IMR-90 (cell line): ENCODE measurements at regions not wholly inside any gene's neighbourhood (a gene's known extent, or its start where the extent isn't known, plus 50 kb on each side); places are given as distances from the start of the nearest gene placed in this dataset.

Source experiments
- ATAC-seq: fragments of 200-7000 bp; cut with Tn5 transposase; 2 replicates; pipeline ENCODE4 v1.9.1; 2020; ENCODE audit warnings: low read depth, mild to moderate bottlenecking, moderate library complexity
- BruUV-seq: library from RNA; stranded (reverse); fragments of 400-500 nt; replicated peaks from 2 replicates; lab custom pipeline; 2021; lab: Mats Ljungman, UMichigan
- CTCF ChIA-PET: fragments of 300-600 bp; formaldehyde crosslinking; extraction: SDS; loops from one replicate; lab custom pipeline; 2021; ENCODE audit warnings: antibody characterized with exemption; lab: Yijun Ruan, JAX
- POLR2A ChIA-PET: fragments of 300-600 bp; sonication (Branson Sonifier 250); formaldehyde crosslinking; loops from one replicate; lab custom pipeline; 2022; ENCODE audit warnings: antibody characterized with exemption; ENCODE audit not compliant: unreplicated experiment; lab: Charles Lee
- DNase-seq: peaks from one replicate; pipeline ENCODE4 v3.0.0; 2013
- H2AFZ ChIP-seq: replicated peaks from 2 replicates; pipeline ENCODE3; 2013; ENCODE audit warnings: low read length, mild to moderate bottlenecking; ENCODE audit not compliant: poor library complexity
- H2AK5ac ChIP-seq: 2 replicates; pipeline ENCODE4 v1.6.1; 2013; ENCODE audit warnings: low read depth, low read length, inconsistent platforms
- H2AK9ac ChIP-seq: replicated peaks from 2 replicates; pipeline ENCODE3; 2013; ENCODE audit warnings: mild to moderate bottlenecking, low read depth, low read length, moderate library complexity; ENCODE audit not compliant: poor library complexity
- H2BK120ac ChIP-seq: 2 replicates; pipeline ENCODE4 v1.6.1; 2013; ENCODE audit warnings: low read depth, low read length, inconsistent platforms
- H2BK15ac ChIP-seq: 3 replicates; pipeline ENCODE4 v1.6.1; 2013; ENCODE audit warnings: low read depth, low read length, inconsistent platforms
- H2BK20ac ChIP-seq: 2 replicates; pipeline ENCODE4 v1.6.1; 2013; ENCODE audit warnings: low read depth, mild to moderate bottlenecking, inconsistent platforms, low read length, moderate library complexity
- H2BK5ac ChIP-seq: 2 replicates; pipeline ENCODE4 v1.6.1; 2013; ENCODE audit warnings: mild to moderate bottlenecking, low read depth, low read length, inconsistent platforms; ENCODE audit not compliant: poor library complexity, severe bottlenecking
- H3K14ac ChIP-seq: replicated peaks from 2 replicates; pipeline ENCODE4 v1.6.1; 2013; ENCODE audit warnings: low read depth, low read length, inconsistent platforms
- H3K18ac ChIP-seq: 2 replicates; pipeline ENCODE4 v1.6.1; 2013; ENCODE audit warnings: low read depth, low read length, control low read depth
- H3K23ac ChIP-seq: 2 replicates; pipeline ENCODE4 v1.6.1; 2013; ENCODE audit warnings: low read depth, low read length, inconsistent platforms
- H3K27ac ChIP-seq: 2 replicates; pipeline ENCODE4 v1.5.1; 2013; ENCODE audit warnings: mild to moderate bottlenecking, control low read depth, low read length; ENCODE audit not compliant: insufficient read depth
- H3K27me3 ChIP-seq: 2 replicates; pipeline ENCODE4 v1.6.1; 2013; ENCODE audit warnings: low read length; ENCODE audit not compliant: control insufficient read depth, insufficient read depth
- H3K36me3 ChIP-seq: 2 replicates; pipeline ENCODE4 v1.6.1; 2013; ENCODE audit warnings: low read length, mixed read lengths; ENCODE audit not compliant: control insufficient read depth, insufficient read depth
- H3K4ac ChIP-seq: 2 replicates; pipeline ENCODE4 v1.6.1; 2013; ENCODE audit warnings: low read depth, low read length, inconsistent platforms
- H3K4me1 ChIP-seq: 2 replicates; pipeline ENCODE4 v1.6.1; 2013; ENCODE audit warnings: low read length, mixed read lengths; ENCODE audit not compliant: control insufficient read depth, insufficient read depth
- H3K4me2 ChIP-seq: 2 replicates; pipeline ENCODE4 v1.6.1; 2013; ENCODE audit warnings: low read depth, mild to moderate bottlenecking, control low read depth, low read length, moderate library complexity
- H3K4me3 ChIP-seq: 2 replicates; pipeline ENCODE4 v1.5.1; 2013; ENCODE audit warnings: low read depth, mild to moderate bottlenecking, control low read depth, low read length, moderate library complexity; ENCODE audit not compliant: insufficient read depth
- H3K56ac ChIP-seq: 2 replicates; pipeline ENCODE4 v1.6.1; 2013; ENCODE audit warnings: low read length, inconsistent platforms; ENCODE audit not compliant: insufficient read depth; ENCODE audit errors: extremely low read depth
- H3K79me1 ChIP-seq, 2 experiments: 2 replicates each; pipeline ENCODE4 v1.6.1; 2013; ENCODE audit warnings: low read length in 2 of 2, inconsistent platforms in 1 of 2, low read depth in 1 of 2
- H3K9ac ChIP-seq: 2 replicates; pipeline ENCODE4 v1.6.1; 2013; ENCODE audit warnings: low read depth, low read length, control low read depth
- H3K9me1 ChIP-seq: 2 replicates; pipeline ENCODE4 v1.6.1; 2013; ENCODE audit warnings: low read length, inconsistent platforms; ENCODE audit not compliant: insufficient read depth
- H3K9me3 ChIP-seq: 2 replicates; pipeline ENCODE4 v1.6.1; 2013; ENCODE audit warnings: low read length; ENCODE audit not compliant: control insufficient read depth, insufficient read depth
- H4K20me1 ChIP-seq: 2 replicates; pipeline ENCODE4 v1.6.1; 2013; ENCODE audit warnings: low read length, inconsistent platforms; ENCODE audit not compliant: insufficient read depth
- H4K5ac ChIP-seq: 2 replicates; pipeline ENCODE4 v1.6.1; 2013; ENCODE audit warnings: mild to moderate bottlenecking, low read depth, low read length, control low read depth
- H4K8ac ChIP-seq, 2 experiments: 2 replicates each; pipeline ENCODE4 v1.6.1; 2013; ENCODE audit warnings: low read depth in 2 of 2, low read length in 2 of 2, control low read depth in 1 of 2, inconsistent platforms in 1 of 2
- H4K91ac ChIP-seq: 2 replicates; pipeline ENCODE4 v1.6.1; 2013; ENCODE audit warnings: low read depth, low read length, inconsistent platforms; ENCODE audit not compliant: insufficient read depth
- CEBPB ChIP-seq: IDR thresholded peaks from 2 replicates; pipeline ENCODE4 v1.6.1; 2012; ENCODE audit warnings: low read depth, low read length, improper control_type of control experiment
- FOS ChIP-seq: fragments of 150-350 bp; IDR thresholded peaks from 2 replicates; pipeline ENCODE4 v1.6.1; 2016; ENCODE audit warnings: low read depth, low read length
- MAFK ChIP-seq: IDR thresholded peaks from 2 replicates; pipeline ENCODE4 v1.6.1; 2012; ENCODE audit warnings: low read depth, low read length, improper control_type of control experiment
- MXI1 ChIP-seq: IDR thresholded peaks from 2 replicates; pipeline ENCODE4 v1.6.1; 2012; ENCODE audit warnings: low read depth, mild to moderate bottlenecking, low read length, moderate library complexity, borderline replicate concordance
- NFE2L2 ChIP-seq: fragments of 150-350 bp; IDR thresholded peaks from 2 replicates; pipeline ENCODE4 v1.6.1; 2016; ENCODE audit warnings: low read depth, mild to moderate bottlenecking, low read length
- RAD21 ChIP-seq: IDR thresholded peaks from 2 replicates; pipeline ENCODE4 v1.6.1; 2012; ENCODE audit warnings: low read length, improper control_type of control experiment
- RFX5 ChIP-seq: IDR thresholded peaks from 2 replicates; pipeline ENCODE4 v1.8.0; 2012; ENCODE audit warnings: low read depth, mild to moderate bottlenecking, low read length, moderate library complexity
- SMC3 ChIP-seq: fragments of 150-350 bp; IDR thresholded peaks from 2 replicates; pipeline ENCODE4 v1.6.1; 2016; ENCODE audit warnings: low read depth, mild to moderate bottlenecking, antibody characterized with exemption, low read length, moderate library complexity
- WGBS, 2 experiments: methylation state at CpG; one replicate each; pipeline versions ENCODE4 v1.1.5 to v1.1.7; 2013; ENCODE audit warnings: missing lambda C conversion rate in 2 of 2; ENCODE audit not compliant: insufficient read length in 1 of 2; ENCODE audit errors: extremely low coverage in 2 of 2; 5-methylcytosine and 5-hydroxymethylcytosine counted together
- dilution Hi-C: fragments of 300-500 bp; cut with HindIII; formaldehyde crosslinking; loops from one replicate; pipeline ENCODE4 v1.14.3; 2018; ENCODE audit warnings: low sequenced_read_pairs; ENCODE audit not compliant: unreplicated experiment
- in situ Hi-C: fragments of 300-500 bp; cut with MboI; formaldehyde crosslinking; loops from 3 replicates; pipeline ENCODE4 v1.14.3; 2019; ENCODE audit warnings: low sequenced_read_pairs, inconsistent platforms, mixed read lengths
- intact Hi-C: fragments of 100-400 bp; cut with micrococcal nuclease; formaldehyde crosslinking; loops from 2 replicates; pipeline ENCODE4 v1.10.0; 2022
- TF ChIP-seq, protein P1 (sequence below): fragments of 150-350 bp; IDR thresholded peaks from 2 replicates; pipeline ENCODE4 v1.6.1; 2017; ENCODE audit warnings: mild to moderate bottlenecking, antibody characterized with exemption, low read length, low read depth

DNA sequence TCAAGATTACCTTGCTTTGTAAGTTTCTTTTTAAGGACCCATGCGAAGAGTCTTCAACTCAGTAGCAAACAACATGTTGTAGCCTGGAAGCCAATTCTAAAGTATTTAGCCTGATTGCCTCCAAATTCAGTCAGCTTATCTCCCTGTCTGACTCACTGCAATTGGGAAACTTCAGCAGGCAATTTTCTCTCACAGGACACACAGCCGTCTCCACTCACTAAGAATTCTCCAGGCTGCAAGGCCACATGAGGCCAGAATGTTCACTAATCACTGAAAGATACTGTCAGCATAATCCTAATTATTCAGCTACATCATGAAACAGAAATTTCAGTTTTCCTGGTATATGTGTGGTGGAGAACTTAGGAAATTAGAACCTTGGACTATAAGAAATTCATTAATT, 78.1 kb upstream of the PDE1A start:
- intact Hi-C loops, result loop anchor here (5.0 kb wide), 1 partner anchor 147 kb away; no protein-coding TSS in a partner anchor
- ATAC-seq, result peak; percentile 78
- WGBS, 2 experiments, result no CpG with 5 or more reads among the region's 2 CpGs

More for the DNA sequence above, 78.1 kb upstream of the PDE1A start:
- Histone ChIP-seq H2AK9ac (no peak overlapping the region), H2BK20ac (no peak overlapping the region), H3K27me3 (no peaks in the 10 kb centered on the region), H3K23ac (no peak overlapping the region), H4K8ac (no peak overlapping the region; a peak in 1 of 4 replicates), H3K79me1 (no peaks in the 10 kb centered on the region), H2AK5ac (no peak overlapping the region), H3K27ac (no peak overlapping the region), H3K14ac (no peak overlapping the region), H4K5ac (no peak overlapping the region), H2BK5ac (peak overlapping the region; percentile 78), H3K56ac (no peak overlapping the region), H4K20me1 (no peaks in the 10 kb centered on the region), H3K9me3 (no peaks in the 10 kb centered on the region), H3K4ac (no peak overlapping the region), H3K9me1 (no peaks in the 10 kb centered on the region), H3K36me3 (no peaks in the 10 kb centered on the region), H2AFZ (no peak overlapping the region), H3K9ac (no peak overlapping the region), H3K4me1 (peaks cover 7% of the 10 kb centered on the region), H2BK15ac (no peak overlapping the region), H3K18ac (0 out of 2 replicates have a peak overlapping the region, but pooled peaks have one; percentile 10), H4K91ac (no peak overlapping the region), H3K4me3 (no peak overlapping the region), H3K4me2 (no peak overlapping the region), H2BK120ac (no peak overlapping the region)
- POLR2A ChIA-PET, result no interaction called here
- DNase-seq, result peak; percentile 91
- in situ Hi-C loops, result no loop called here
- no TSS peak for BruUV-seq
- CTCF ChIA-PET, result interaction anchor here (0.8 kb wide), 1 partner anchor 144 kb away, joined by 3 read pairs; no protein-coding TSS in a partner anchor
- dilution Hi-C loops, result no loop called here
- TF ChIP-seq, protein P1, sequence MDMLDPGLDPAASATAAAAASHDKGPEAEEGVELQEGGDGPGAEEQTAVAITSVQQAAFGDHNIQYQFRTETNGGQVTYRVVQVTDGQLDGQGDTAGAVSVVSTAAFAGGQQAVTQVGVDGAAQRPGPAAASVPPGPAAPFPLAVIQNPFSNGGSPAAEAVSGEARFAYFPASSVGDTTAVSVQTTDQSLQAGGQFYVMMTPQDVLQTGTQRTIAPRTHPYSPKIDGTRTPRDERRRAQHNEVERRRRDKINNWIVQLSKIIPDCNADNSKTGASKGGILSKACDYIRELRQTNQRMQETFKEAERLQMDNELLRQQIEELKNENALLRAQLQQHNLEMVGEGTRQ, result no peak
- TF ChIP-seq CEBPB (peak; percentile 96), MXI1 (no peak), RFX5 (no peak), RAD21 (peak; percentile 20; the same call in 1 of the 2 replicates), MAFK (0 out of 2 replicates have a peak, but pooled peaks have one; percentile 10), NFE2L2 (no peak), FOS (peak; percentile 79), SMC3 (no peak)
